GM12874 (cell line): ENCODE measurements at regions not wholly inside any gene's neighbourhood (a gene's known extent, or its start where the extent isn't known, plus 50 kb on each side); places are given as distances from the start of the nearest gene placed in this dataset.

Experiments used
- CTCF ChIP-seq: IDR thresholded peaks from 2 replicates; pipeline ENCODE4 v1.5.1; 2011; ENCODE audit warnings: low read depth, mild to moderate bottlenecking, control low read depth, low read length, moderate library complexity; ENCODE audit not compliant: insufficient read depth

- TF ChIP-seq CTCF = no peak
These were observed 898.9 kb upstream of the MIR17HG start for GRCh38 chr13:90448466-90449037.

GRCh38 chr13:90453342-90453741, 894.1 kb upstream of the MIR17HG start:
- no peak for TF ChIP-seq CTCF

- no peak for TF ChIP-seq CTCF
These were observed 893.4 kb upstream of the MIR17HG start for GRCh38 chr13:90454002-90454636.

- TF ChIP-seq CTCF = no peak
These were observed 892.4 kb upstream of the MIR17HG start for GRCh38 chr13:90455067-90455466.

- no peak for TF ChIP-seq CTCF
These were observed 891.7 kb upstream of the MIR17HG start for GRCh38 chr13:90455823-90456222.

GRCh38 chr13:90461398-90461797, 886.1 kb upstream of the MIR17HG start:
- no peak for TF ChIP-seq CTCF

GRCh38 chr13:90477216-90477615, 870.3 kb upstream of the MIR17HG start:
- TF ChIP-seq CTCF = no peak
